Endothelial cell (in vitro differentiated cells): ENCODE measurements at regions not wholly inside any gene's neighbourhood (a gene's known extent, or its start where the extent isn't known, plus 50 kb on each side); places are given as distances from the start of the nearest gene placed in this dataset.
"Not testable (repeated sequence)": the region's sequence is repeated elsewhere in the genome, so short reads cannot be mapped to it uniquely, and the experiment has no call there.

Experiments used
- DNase-seq: peaks from one replicate; pipeline ENCODE4 v3.0.0; 2021; ENCODE audit warnings: low spot score
- H3K27ac Mint-ChIP-seq: one replicate; pipeline ENCODE4 v1.8.0; 2021; ENCODE audit warnings: mixed read lengths, inconsistent platforms; ENCODE audit not compliant: unreplicated experiment
- H3K27me3 Mint-ChIP-seq: one replicate; pipeline ENCODE4 v1.8.0; 2021; ENCODE audit warnings: mild to moderate bottlenecking, moderate library complexity, mixed read lengths, inconsistent platforms; ENCODE audit not compliant: unreplicated experiment
- H3K36me3 Mint-ChIP-seq: one replicate; pipeline ENCODE4 v1.8.0; 2021; ENCODE audit warnings: mild to moderate bottlenecking, low read depth, mixed read lengths, inconsistent platforms; ENCODE audit not compliant: unreplicated experiment
- H3K4me1 Mint-ChIP-seq: one replicate; pipeline ENCODE4 v1.8.0; 2021; ENCODE audit warnings: mild to moderate bottlenecking, mixed read lengths, inconsistent platforms; ENCODE audit not compliant: unreplicated experiment
- H3K4me3 Mint-ChIP-seq: one replicate; pipeline ENCODE4 v1.8.0; 2021; ENCODE audit warnings: mild to moderate bottlenecking, mixed read lengths, inconsistent platforms; ENCODE audit not compliant: unreplicated experiment
- H3K9me3 Mint-ChIP-seq: one replicate; pipeline ENCODE4 v1.8.0; 2021; ENCODE audit warnings: mixed read lengths, inconsistent platforms; ENCODE audit not compliant: unreplicated experiment
- TF ChIP-seq, protein P1 (sequence below): fragments of 200-600 bp; sonication (generic); IDR thresholded peaks from one replicate; pipeline ENCODE4 v1.5.0; 2021; ENCODE audit warnings: antibody characterized with exemption; ENCODE audit not compliant: unreplicated experiment

DNA sequence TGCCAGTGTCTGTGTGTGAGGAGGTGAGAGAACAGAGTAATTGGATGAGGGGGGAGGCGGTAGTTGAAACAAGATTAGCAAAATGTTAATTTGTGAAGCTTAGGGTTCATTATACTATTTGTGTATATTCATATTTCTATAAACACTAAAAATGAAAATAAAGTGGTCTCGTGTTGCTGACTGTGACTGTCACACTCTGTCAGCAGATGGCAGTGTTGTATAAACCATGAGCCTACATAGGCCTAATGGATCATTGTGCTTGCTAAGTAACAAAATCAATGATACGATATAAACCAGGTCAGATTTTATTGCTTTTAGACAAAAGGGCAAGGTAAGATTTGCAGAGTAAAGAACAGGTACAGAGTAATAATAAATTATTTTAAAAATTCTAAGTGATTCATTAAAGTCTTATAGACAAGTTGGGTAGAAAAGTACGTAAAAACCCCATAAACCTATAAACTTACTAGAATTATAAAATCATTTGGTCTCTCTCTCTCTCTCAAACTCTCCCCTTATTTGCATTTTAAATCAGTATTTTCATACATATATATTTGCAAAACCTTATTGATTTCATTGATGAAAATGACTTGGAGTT lies 182.7 kb downstream of the RPIA start:
- H3K9me3 Mint-ChIP-seq: no peaks in the 10 kb centered on the region
- peaks cover 7% of the 10 kb centered on the region for H3K4me1 Mint-ChIP-seq

DNA sequence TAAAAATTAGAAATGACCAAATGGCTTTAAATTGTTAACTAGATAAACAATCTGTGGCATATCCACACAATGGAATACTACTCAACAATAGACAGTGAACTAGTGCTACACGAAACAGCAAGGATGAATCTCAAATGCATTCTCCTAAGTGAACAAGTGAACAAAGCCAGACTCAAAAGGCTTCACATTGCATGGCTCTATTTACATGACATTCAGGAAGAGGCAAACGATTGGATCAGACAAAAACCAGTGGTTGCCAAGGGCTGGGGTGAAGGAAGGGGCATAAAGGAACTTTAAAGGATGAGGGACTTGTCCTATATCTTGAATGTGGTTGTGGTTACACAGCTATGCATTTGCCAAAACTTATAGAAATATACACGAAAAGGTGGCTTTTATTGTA lies 184.3 kb downstream of the RPIA start:
- H3K36me3 Mint-ChIP-seq: no peaks in the 10 kb centered on the region
- H3K4me1 Mint-ChIP-seq: peaks cover 7% of the 10 kb centered on the region
- H3K9me3 Mint-ChIP-seq: no peaks in the 10 kb centered on the region
- no peak overlapping the region for H3K27ac Mint-ChIP-seq
- TF ChIP-seq, protein P1, sequence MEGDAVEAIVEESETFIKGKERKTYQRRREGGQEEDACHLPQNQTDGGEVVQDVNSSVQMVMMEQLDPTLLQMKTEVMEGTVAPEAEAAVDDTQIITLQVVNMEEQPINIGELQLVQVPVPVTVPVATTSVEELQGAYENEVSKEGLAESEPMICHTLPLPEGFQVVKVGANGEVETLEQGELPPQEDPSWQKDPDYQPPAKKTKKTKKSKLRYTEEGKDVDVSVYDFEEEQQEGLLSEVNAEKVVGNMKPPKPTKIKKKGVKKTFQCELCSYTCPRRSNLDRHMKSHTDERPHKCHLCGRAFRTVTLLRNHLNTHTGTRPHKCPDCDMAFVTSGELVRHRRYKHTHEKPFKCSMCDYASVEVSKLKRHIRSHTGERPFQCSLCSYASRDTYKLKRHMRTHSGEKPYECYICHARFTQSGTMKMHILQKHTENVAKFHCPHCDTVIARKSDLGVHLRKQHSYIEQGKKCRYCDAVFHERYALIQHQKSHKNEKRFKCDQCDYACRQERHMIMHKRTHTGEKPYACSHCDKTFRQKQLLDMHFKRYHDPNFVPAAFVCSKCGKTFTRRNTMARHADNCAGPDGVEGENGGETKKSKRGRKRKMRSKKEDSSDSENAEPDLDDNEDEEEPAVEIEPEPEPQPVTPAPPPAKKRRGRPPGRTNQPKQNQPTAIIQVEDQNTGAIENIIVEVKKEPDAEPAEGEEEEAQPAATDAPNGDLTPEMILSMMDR: no peak
- no peak overlapping the region for H3K4me3 Mint-ChIP-seq
- no peak for DNase-seq
- H3K27me3 Mint-ChIP-seq: no peaks in the 10 kb centered on the region

More for the DNA sequence above, 182.7 kb downstream of the RPIA start:
- DNase-seq: peak; percentile 52
- TF ChIP-seq, protein P1: peak; percentile 80
- H3K4me3 Mint-ChIP-seq: no peak overlapping the region
- H3K36me3 Mint-ChIP-seq: no peaks in the 10 kb centered on the region
- no peak overlapping the region for H3K27ac Mint-ChIP-seq
- peaks cover 2% of the 10 kb centered on the region for H3K27me3 Mint-ChIP-seq

DNA sequence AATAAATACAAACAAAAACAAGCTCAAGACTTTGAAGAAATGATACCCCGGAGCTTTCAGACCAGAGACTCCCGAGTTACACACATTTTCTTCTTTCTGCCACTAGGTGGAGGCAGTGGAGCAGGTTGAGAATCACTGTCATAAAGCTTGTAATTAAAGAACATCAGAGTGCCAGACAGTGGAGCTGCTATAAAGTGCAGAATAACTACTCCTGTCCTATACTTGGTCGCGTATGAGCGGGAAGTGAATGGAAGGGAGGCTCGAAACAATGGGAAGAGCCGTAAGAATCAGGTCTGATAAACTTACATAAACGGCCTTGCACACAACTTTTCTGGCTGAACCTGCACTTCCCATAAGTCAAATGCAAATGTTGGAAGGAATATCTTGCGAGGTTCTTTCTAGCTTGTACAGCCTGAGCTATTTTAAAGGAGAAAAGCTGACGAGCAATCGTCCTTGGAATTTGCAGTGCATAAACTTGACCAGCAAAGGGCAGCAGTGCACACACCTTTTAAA lies 189.0 kb downstream of the RPIA start:
- H3K9me3 Mint-ChIP-seq: no peaks in the 10 kb centered on the region
- H3K36me3 Mint-ChIP-seq: no peaks in the 10 kb centered on the region
- TF ChIP-seq, protein P1: peak; percentile 91
- no peaks in the 10 kb centered on the region for H3K27me3 Mint-ChIP-seq
- no peak overlapping the region for H3K27ac Mint-ChIP-seq
- H3K4me3 Mint-ChIP-seq: no peak overlapping the region
- H3K4me1 Mint-ChIP-seq: no peaks in the 10 kb centered on the region
- peak; percentile 43 for DNase-seq

DNA sequence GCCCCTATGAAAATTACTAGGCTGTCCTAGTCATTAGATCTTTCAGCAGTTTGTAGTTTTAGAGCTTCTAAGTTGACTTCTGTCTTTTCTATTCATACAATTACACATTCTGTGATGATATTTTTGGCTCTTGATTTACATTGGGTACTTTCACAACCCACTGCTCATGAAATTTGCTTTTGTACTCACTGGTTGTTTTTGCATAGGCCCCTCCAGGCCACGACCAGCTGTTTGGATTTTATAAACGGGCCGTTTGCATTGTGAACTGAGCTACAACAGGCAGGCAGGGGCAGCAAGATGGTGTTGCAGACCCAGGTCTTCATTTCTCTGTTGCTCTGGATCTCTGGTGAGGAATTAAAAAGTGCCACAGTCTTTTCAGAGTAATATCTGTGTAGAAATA lies 193.8 kb downstream of the RPIA start:
- Mint-ChIP-seq H3K4me1 (no peaks in the 10 kb centered on the region), H3K9me3 (no peaks in the 10 kb centered on the region), H3K36me3 (no peaks in the 10 kb centered on the region), H3K27ac (no peak overlapping the region), H3K27me3 (no peaks in the 10 kb centered on the region), H3K4me3 (no peak overlapping the region)
- TF ChIP-seq, protein P1: no peak
- DNase-seq: no peak

DNA sequence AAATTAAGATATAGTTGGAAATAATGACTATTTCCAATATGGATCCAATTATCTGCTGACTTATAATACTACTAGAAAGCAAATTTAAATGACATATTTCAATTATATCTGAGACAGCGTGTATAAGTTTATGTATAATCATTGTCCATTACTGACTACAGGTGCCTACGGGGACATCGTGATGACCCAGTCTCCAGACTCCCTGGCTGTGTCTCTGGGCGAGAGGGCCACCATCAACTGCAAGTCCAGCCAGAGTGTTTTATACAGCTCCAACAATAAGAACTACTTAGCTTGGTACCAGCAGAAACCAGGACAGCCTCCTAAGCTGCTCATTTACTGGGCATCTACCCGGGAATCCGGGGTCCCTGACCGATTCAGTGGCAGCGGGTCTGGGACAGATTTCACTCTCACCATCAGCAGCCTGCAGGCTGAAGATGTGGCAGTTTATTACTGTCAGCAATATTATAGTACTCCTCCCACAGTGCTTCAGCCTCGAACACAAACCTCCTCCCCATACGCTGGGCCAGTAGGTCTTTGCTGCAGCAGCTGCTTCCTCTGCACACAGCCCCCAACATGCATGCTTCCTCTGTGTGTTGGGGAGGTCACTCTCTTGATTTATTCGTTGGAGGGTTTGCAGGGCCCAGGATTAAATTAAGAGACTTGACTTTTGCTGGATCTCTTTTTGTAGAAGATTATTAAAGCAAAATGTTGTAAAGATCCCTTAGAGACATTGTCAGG lies 194.4 kb downstream of the RPIA start:
- no peaks in the 10 kb centered on the region for H3K27me3 Mint-ChIP-seq
- no peaks in the 10 kb centered on the region for H3K9me3 Mint-ChIP-seq

DNA sequence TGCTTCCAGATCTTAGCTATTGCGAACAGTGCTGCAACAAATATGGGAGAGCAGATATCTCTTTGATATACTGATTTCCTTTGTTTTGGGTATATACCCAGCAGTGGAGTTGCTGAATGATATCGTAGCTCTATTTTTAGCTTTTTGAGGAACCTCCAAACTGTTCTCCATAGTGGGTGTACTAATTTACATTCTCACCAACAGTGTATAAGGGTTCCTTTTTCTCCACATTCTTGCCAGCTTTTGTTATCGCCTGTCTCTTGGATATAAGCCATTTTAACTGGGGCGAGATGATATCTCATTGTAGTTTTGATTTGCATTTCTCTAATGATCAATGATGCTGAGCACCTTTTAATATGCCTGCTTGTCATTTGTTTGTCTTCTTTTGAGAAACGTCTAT lies 196.0 kb downstream of the RPIA start:
- H3K9me3 Mint-ChIP-seq, H3K36me3 Mint-ChIP-seq, H3K4me3 Mint-ChIP-seq, H3K27me3 Mint-ChIP-seq, H3K27ac Mint-ChIP-seq, H3K4me1 Mint-ChIP-seq, DNase-seq: not testable (repeated sequence)

More for the DNA sequence above, 194.4 kb downstream of the RPIA start:
- TF ChIP-seq, protein P1: no peak
- DNase-seq: no peak
- H3K4me1 Mint-ChIP-seq: no peaks in the 10 kb centered on the region
- H3K4me3 Mint-ChIP-seq: no peak overlapping the region
- no peaks in the 10 kb centered on the region for H3K36me3 Mint-ChIP-seq
- H3K27ac Mint-ChIP-seq: no peak overlapping the region
